HG02852 (cell line): ENCODE measurements at regions not wholly inside any gene's neighbourhood (a gene's known extent, or its start where the extent isn't known, plus 50 kb on each side); places are given as distances from the start of the nearest gene placed in this dataset.
"Not testable (repeated sequence)": the region's sequence is repeated elsewhere in the genome, so short reads cannot be mapped to it uniquely, and the experiment has no call there.

Experiments
- ATAC-seq: cut with Tn5 transposase; IDR thresholded peaks from one replicate; pipeline ENCODE4 v1.9.1; 2021; ENCODE audit warnings: mild to moderate bottlenecking, moderate library complexity; ENCODE audit not compliant: unreplicated experiment

- no peak for ATAC-seq
Observed at GRCh38 chr18:11391661-11392060, 217.7 kb upstream of the SLC35G4 start.

- ATAC-seq = no peak
Observed at GRCh38 chr18:11388755-11389680, 220.4 kb upstream of the SLC35G4 start.

GRCh38 chr18:11387880-11388279, 221.5 kb upstream of the SLC35G4 start:
- ATAC-seq = no peak

GRCh38 chr18:11383381-11383780, 226.0 kb upstream of the SLC35G4 start:
- ATAC-seq = no peak

- no peak for ATAC-seq
Observed at GRCh38 chr18:11380968-11381367, 228.4 kb upstream of the SLC35G4 start.

- ATAC-seq = no peak
Observed at GRCh38 chr18:11379660-11380059, 229.7 kb upstream of the SLC35G4 start.

GRCh38 chr18:11377766-11378540, 228.6 kb upstream of the PIEZO2 start:
- ATAC-seq = no peak

- no peak for ATAC-seq
Observed at GRCh38 chr18:11372163-11372562, 222.8 kb upstream of the PIEZO2 start.

GRCh38 chr18:11369556-11369955, 220.2 kb upstream of the PIEZO2 start:
- no peak for ATAC-seq

- no peak for ATAC-seq
Observed at GRCh38 chr18:11368020-11368419, 218.7 kb upstream of the PIEZO2 start.

GRCh38 chr18:11367351-11367750, 218.0 kb upstream of the PIEZO2 start:
- ATAC-seq = no peak

- ATAC-seq = no peak
Observed at GRCh38 chr18:11366410-11366809, 217.0 kb upstream of the PIEZO2 start.

- no peak for ATAC-seq
Observed at GRCh38 chr18:11362856-11363255, 213.5 kb upstream of the PIEZO2 start.

GRCh38 chr18:11361862-11362261, 212.5 kb upstream of the PIEZO2 start:
- not testable (repeated sequence) for ATAC-seq

GRCh38 chr18:11357678-11358077, 208.3 kb upstream of the PIEZO2 start:
- ATAC-seq = no peak

- ATAC-seq = not testable (repeated sequence)
Observed at GRCh38 chr18:11344576-11344975, 195.2 kb upstream of the PIEZO2 start.

- no peak for ATAC-seq
Observed at GRCh38 chr18:11343096-11343495, 193.7 kb upstream of the PIEZO2 start.

- not testable (repeated sequence) for ATAC-seq
Observed at GRCh38 chr18:11342115-11342514, 192.7 kb upstream of the PIEZO2 start.

GRCh38 chr18:11339188-11339775, 189.9 kb upstream of the PIEZO2 start:
- no peak for ATAC-seq

- ATAC-seq = no peak
Observed at GRCh38 chr18:11336241-11336640, 186.9 kb upstream of the PIEZO2 start.

- no peak for ATAC-seq
Observed at GRCh38 chr18:11327391-11328009, 178.1 kb upstream of the PIEZO2 start.
